ENCODE measurements at regions not wholly inside any gene's neighbourhood (a gene's known extent, or its start where the extent isn't known, plus 50 kb on each side); places are given as distances from the start of the nearest gene placed in this dataset.
"Not testable (repeated sequence)": the region's sequence is repeated elsewhere in the genome, so short reads cannot be mapped to it uniquely, and the experiment has no call there.

DNA sequence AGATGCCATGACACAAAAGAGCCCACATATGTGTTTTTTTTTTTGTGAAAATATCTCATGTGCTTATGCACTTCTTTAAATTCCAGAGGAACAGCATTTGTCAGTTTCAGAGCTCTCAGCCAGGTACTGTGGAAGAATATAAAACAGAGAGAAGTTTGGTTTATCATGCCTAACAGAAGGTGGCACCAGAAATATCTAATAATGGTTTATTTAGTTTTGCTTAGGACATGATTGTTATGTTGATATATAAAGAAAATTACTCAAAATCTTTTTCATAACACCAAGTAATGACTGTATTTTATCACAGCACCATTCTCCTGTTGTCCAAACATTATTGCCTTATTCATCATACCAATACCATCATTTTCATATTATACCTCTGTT, 455.6 kb upstream of the ACTBL2 start:
- no peak for DNase-seq

DNA sequence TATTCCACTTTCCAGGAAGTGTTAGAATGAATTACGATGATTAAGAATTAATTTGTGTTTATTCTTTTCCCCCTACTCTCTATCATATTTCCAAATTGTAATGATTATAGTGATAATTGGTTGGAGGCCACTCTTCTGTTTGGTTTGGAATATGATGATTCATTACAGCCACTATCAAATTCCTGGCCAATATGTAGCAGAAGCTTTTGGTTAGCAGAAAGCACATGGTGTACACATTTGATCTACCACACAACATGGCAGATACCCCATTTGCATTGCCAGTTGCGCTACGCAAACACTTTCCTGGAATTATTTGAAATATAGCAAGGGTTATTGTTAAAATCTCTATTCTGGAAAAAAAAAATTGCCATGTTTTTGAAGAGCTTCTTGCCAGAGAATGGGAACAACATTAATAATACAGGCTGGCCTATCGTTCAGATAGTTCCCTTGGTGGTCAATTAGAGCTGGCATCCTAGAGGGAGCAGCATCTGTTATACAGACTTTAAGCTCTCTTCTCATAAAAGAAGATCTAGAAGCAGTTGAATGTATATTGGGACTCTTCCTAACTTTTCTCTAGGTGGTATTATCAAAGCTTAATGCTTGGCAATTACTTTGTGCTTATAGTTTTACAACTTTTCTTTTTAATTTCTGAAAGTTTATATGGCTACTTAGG, 455.0 kb upstream of the ACTBL2 start:
- no peak for DNase-seq

DNA sequence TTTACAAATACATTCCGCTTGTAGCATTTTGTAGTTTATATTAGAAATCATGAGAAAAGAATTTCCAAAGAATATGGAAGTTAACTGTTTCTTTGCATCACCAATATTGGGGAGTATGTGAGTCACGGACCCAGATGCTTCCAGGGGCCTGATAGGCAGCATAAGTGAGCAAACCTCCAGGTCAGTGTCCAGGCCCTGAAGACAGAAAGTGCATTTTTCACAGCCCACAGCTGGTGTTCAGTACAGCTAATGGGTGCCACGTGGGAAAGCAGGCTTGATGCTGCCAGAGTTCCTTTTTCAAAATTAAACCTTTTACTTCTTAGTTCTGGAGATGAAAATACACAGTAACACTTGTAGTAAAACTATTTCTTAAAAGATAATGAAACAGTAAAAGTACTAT, 454.4 kb upstream of the ACTBL2 start:
- DNase-seq = no peak

DNA sequence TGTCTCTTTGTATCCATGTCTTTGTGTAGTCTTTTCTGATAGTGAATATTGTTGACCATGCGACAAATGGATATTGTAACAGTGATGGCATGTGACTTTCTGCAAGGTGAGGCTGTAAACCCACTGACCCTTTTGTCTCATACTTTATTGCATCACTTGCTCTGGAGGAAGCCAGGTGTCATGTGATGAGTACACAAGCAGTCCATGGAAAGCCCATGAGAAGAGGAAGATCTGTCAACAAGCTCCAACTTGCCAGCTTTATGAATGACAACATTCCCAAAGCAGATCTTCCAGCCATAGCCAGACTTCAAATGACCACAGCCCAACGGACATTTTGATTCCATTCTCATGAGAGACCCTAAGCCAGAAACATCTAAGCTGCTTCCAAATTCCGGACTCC, 450.1 kb upstream of the ACTBL2 start:
- no peak for DNase-seq

DNA sequence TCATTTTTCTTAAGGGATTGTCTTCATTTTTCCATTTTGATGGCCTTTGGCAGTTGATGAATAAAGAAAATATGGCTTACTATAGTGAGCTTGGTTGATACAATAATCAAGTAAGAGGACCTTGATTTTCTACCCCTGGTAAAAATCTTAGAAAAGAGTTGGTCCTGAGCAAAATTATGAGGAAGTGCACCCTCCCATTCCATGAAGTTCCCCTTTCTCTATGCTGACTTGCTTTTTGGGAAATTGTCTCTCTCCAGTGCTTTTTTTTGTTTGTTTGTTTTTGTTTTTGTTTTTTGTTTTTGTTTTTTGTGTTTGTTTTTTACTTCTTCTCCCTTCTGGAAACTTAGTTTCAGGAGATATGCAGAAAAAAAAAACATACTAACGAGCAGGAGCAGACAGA, 449.2 kb upstream of the ACTBL2 start:
- no peak for DNase-seq

DNA sequence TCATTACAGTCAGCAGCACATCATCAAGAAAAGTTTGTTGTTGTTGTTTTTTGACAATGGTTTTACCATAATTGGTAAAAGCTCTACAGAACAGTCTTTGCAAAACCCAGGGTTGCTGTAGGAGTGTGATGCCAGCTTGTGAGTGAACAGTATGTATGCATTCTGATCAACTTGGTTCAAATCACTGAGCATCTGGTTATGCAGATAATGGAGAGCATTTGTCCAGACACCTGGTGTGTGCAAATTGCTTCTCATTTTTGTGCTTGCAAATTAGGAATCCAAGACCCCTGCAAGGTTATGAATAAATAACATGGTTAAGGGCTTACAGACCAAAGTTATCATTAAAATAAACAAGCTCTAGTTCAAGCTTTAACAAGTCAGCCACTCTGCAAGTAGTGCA, 448.7 kb upstream of the ACTBL2 start:
- DNase-seq = no peak

DNA sequence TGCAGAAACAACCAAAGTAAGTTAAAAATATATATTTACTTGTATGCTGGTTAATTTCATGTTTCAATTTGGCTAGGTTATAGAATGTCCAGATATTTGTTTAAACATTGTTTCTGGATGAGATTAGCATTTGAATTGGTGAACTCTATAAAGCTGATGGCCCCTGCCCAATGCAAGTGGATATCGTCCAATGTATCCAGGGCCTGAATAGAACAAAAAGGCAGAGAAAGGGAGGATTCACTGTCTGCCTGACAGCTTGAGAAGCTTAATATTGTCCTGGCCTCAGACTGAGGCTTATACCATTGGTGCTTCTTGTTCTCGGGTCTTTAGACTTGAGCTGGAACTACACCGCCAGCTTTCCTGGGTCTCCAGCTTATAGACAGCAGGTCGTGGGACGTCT, 446.7 kb upstream of the ACTBL2 start:
- no peak for DNase-seq

DNA sequence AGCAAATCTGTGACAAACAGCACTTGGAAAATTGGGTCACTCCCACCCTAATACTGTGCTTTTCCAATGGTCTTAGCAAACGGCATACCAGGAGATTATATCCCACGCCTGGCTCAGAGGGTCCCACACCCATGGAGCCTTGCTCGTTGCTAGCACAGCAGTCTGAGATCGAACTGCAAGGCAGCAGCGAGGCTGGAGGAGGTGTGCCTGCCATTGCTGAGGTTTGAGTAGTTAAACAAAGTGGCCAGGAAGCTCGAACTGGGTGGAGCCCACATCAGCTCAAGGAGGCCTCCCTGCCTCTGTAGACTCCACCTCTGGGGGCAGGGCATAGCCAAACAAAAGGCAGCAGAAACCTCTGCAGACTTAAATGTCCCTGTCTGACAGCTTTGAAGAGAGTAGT, 440.5 kb upstream of the ACTBL2 start:
- DNase-seq = not testable (repeated sequence)

DNA sequence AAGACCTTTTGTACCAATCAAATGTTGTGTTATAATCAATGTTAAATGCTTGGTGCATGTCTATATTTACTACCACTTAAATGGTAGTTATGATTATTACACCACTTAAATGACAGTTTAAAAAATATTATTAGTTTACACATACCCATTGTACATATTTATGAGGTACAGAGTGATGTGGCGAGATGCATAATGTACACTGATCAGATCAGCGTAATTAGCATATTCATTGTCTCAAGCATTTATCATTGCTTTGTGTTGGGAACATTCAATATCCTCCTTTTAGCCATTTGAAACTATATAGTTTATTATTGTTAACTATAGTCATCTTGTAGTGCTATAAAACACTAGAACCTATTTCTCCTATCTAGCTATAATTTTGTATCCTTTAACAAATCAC, 434.4 kb upstream of the ACTBL2 start:
- DNase-seq = no peak

DNA sequence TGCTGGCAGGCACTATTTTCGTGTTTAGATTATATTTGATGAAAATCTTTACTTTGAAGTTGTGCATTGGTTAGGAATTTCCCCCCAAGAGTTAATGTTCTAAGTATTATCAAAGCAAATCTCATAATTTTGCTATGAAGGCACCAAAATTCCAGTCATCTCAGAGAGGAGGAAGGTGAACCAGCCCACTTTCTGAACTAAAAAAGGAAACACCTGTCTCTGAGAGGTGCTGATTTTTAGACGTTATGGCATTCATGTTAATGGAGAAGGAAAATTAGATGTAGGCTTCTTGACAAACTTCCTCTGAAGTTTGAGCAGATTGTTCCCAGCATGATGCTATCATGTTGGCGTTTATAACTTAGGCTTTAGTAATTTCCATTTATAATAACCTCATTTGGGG, 432.9 kb upstream of the ACTBL2 start:
- no peak for DNase-seq

DNA sequence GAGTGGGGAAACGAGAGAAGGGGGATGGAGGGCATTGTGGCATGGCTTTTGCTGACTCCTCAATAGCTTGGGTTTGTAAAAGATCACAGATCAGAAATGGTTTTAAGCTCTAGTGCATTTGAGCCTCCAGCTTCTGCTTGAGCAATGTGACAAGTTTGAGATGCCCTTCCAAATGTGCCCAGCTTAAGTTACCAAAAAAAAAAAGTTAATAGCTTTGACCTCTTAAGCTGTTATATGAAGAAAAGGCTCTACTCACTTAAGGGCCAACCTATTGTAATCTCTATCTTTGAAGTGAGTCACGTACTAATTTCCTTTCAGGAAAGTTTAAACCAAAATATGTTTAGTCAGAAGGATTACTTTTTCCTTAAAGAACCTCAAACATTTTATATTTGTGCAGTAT, 428.8 kb upstream of the ACTBL2 start:
- no peak for DNase-seq

DNA sequence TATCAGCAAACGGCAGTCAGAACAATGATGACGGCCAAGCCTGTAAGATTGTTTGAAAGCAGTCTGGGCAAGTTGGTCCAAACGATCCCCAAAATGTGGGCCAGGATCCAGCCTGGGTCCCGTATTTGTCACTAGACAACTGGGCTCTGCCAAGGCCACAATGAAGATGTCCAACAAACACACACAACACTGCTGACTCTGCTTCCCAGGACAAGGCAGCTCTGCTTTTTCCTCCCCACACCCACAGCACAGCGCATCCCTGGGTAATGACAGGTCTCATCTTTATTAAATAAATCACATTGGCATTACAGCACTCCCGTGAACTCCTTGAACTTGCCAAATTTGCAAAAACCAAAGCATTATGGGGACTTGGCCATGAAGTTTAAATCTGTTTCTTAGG, 424.1 kb upstream of the ACTBL2 start:
- DNase-seq = no peak

DNA sequence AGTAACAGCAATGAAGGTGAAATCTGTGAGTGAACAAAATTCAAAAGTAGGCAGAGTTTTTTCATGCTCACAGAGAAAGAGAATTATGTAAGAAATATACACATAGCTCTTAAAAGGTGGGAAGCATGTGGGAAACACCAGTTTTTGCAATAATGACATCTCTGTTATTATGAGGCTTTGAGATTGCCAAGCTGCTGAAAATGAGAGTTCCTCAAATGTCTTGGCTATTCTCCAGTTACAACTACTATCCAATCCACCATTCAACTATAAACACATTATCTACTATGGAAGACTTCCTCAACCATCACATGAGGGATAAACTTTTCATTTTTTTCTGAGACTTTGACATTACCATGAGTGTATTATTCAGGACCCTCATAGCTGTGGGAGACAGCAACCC, 420.8 kb upstream of the ACTBL2 start:
- no peak for DNase-seq

DNA sequence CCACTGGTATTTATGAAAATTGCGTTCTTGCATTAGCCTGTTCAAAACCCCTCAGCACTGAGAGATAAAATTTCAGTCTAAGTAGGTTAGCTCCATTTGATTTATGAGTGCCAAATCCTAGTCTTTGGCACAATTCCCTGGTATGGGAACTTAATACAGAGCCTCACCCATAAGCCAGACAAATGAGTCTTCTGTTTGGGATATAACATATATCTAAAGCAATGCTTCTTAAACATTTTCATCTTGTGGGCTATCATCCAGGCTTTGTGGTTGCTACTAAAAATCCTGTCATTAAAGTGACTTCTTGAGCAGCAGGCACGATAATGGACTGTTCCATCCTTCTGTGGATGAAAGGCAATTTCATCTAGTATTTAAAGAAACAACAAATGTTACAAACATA, 419.5 kb upstream of the ACTBL2 start:
- DNase-seq = no peak

DNA sequence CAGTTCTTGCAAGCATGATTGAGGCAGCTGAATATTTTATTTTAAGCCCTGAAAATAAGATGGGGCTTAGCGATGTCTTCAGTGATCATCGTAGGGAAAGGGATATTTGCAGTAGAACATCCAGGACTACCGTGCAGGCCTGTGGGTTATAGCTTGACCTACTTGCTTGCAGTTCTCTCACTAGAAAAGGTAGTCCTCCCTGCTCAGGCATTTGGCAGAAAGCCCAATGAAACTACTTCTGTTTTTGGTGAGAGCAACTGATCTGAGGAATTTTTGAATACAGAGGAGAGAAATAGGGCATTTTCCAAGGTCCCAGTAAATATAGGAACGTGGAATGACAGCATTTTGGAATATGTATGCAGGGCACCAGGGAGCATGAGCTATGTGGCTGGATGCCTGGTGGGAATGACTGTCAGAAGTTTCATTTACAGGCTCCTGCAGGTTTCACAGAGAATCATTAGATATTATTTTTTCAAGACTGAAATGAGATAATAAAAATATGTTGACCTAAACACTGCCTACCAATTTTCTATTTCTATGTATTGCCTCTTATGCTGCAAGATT, 417.9 kb upstream of the ACTBL2 start:
- DNase-seq = no peak

DNA sequence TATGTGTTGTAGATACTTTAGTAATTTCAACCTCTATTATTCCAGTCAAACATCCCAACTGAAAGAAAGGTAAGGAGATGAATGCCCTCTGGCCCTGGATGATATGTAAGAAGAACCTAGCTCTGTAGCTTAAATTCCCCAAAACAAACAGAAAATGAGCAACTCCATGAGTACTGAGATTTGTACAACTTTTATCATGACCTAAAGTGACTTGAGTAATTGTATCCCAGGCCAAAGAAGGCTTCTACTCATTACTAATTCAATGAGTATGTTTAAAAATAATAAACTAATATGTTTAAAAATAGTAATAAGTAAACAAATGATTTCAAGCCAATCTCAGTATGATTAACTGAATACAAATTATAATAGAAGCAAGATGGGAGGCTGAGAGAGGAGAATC, 414.0 kb upstream of the ACTBL2 start:
- DNase-seq = no peak

DNA sequence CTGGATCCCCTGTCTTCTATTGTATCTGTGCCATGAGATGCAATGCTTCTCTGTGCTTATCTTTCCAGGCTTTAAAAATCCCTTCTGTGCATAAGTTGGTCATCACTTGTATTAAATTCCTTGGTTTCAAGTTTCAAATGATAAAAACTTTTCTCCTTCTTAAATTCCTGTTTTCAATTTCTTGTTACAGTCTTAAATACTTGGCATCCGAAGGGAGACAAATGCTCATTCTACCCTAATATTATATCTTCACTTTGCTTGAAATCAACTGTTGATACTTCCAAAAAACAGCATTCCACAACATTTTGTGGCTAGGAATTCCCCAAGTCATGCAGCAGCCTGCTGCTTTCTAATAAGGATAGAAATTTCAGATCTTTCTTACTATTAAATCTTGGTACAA, 413.2 kb upstream of the ACTBL2 start:
- no peak for DNase-seq

DNA sequence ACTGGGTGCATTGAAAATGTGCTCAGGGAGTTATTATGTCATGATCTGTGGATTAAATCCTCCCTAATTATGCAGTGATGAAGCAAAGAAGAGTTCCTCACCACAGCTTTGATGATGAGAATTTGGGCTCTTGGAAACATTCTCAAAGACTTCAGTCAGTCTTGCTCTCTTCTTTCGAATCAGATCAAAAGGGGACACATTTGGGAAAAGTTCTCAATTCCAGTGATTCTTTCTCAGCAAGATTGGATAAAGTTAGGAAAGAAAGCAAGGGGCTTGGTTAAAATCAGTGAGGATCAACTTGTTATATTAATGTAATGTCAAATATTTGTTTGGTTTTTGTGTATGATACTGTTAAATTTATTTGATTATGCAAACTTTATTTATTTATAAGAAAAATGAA, 411.3 kb upstream of the ACTBL2 start:
- no peak for DNase-seq

DNA sequence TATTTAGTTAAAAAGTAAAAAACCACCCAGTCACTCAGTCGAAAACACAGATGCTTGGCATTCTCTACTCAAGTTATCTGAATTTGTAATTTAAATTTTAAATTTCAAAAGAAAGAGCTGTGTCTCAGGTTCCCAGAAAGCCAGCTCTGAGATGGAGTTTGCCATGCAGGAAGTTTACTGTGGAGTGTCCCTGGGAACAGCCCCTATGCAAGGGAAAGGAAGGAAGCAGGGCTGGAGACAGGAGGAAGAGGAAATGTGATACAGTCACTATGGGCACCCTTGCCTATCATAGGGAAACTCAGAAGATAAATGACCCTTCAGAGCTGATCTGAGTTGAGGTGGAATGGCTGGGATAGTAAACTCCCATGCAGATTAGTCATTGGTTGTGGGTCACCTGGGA, 408.8 kb upstream of the ACTBL2 start:
- no peak for DNase-seq

DNA sequence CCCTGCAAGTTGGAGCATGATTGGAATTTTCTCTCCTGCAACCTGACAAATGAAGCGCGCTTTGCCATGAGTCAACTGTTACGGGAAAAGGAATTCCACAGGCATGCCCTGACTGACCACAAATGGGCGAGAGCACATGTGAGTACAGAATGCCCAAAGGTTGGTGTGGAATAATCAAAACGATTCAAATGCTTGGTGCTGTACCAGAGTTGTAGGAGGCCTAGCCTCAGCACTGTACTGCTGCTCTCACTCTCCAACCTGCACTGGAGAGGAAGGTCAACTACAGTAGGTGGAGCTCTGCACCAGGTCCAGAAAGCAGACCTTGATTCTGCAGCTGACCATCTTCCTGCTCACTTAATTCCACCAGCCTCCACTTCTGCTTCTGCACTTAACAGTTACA, 406.9 kb upstream of the ACTBL2 start:
- DNase-seq = no peak

DNA sequence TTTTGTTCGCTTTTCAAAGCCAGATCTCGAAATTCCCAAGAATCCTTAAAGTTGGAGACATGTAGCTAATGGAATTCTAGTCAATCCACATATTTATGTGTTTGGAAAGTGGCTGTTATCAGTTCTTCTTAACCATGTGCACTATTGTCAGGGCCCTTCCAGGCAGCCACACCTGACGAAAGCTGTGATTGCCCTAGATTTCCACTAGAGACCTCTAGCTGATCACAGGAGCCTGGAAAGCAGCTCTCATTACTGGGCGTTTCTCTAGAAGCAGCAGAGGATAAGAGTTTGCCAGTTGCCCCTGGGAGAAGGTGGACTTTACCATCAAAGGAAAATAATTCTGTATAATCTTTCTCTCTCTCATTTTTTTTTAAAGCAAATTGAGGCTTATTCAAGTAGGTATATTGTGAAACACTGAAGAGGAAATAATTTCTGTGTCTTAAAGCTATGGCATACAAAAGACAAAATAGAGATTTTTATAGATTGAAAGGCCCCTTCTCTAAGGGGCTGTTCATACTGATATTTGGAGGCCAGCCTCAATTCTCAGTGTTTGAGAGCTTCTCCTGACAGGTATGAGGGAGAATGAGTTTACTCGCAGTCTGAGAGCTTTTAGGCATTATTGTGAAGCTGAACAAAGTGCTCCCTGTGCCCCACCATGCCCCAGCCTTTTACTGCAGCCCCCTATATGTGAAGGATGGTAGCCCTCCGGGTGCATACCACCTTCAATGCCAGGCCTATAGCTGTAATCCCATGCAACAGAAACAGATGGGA, 405.4 kb upstream of the ACTBL2 start:
- DNase-seq = no peak

DNA sequence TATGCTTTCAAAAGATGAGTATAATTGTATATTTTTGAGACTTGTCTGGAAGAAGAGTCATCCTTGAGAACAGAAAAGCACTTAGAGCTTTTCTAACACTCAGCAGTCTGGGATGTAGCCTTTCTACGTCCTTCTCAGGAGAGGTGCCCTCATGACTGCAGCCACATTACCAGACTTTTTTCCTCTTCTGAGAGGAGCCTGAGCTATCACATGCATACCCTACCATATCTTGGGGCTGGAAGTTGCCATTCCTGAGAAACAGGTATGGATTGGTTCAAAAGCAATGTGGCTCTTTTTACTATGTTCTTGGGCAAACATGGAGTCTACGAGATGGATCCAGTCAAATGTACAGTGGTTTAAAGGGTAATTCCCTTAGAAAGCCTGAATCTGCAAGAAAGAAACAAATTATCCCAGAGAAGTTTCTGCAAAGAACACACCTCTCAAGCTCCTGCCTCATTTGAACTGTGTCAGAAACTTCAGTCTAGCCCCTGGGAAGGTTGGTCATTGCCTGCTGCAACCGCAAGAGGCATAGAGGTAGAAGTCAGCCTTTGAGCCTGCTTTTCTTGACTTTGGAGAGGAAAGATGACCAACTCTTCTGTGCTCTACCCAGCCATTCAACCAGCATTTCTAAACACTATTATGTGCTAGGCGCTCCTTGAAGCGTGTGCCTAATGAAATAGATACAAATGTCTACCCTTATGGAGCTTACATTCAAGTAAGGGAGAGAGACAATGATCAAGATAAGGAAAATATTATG, 401.9 kb upstream of the ACTBL2 start:
- DNase-seq = no peak

DNA sequence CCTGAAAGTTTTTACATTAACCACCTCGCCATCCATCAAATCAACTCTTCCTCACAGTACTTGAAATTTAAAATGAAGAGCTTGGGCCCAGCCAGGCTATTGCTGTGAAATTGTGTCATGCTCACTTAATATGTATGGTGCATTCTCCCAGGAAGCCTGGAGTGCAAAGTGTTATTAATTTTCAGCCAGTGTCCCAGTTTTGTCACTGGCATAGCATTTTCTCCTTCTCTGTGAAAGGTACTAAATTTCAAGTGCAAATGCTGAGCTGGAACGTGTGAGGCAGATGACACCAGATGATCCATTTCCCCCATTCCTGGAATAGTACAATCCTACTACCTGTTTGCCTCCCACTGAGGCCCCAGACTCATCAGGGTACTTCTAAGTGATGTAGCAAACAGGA, 397.6 kb upstream of the ACTBL2 start:
- no peak for DNase-seq

DNA sequence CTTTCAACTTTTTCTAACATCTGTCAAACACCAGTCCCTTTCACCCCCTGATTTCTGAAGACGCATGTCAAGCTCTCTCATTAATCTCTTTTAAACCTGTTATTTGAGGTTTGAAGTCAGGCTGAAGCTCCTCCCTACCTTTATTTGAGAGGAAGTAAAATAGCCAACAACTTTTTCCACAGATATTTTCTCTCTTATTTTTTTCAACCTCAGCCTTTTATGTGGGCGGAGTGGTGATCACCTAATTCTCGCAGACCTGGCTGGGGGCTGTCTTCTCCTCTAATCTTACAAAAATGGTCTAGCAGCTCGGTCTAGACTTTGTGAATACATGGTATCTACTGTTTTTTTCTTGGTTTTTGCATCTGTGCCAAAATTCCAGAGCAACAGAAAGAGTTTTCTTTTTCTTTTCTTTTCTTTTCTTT, 395.7 kb upstream of the ACTBL2 start:
- no peak for DNase-seq

Data from T-helper 1 cell (primary cell).